A673 (cell line): ENCODE measurements at regions not wholly inside any gene's neighbourhood (a gene's known extent, or its start where the extent isn't known, plus 50 kb on each side); places are given as distances from the start of the nearest gene placed in this dataset.

ENCODE experiments used
- BruUV-seq: library from RNA; stranded (reverse); fragments of 400-500 nt; replicated peaks from 2 replicates; lab custom pipeline; 2021; lab: Mats Ljungman, UMichigan
- CTCF ChIA-PET: fragments of 300-600 bp; sonication (Branson Sonifier 250); formaldehyde crosslinking; loops from one replicate; lab custom pipeline; 2022; ENCODE audit warnings: antibody characterized with exemption; lab: Charles Lee
- POLR2A ChIA-PET: fragments of 300-600 bp; sonication (Branson Sonifier 250); formaldehyde crosslinking; loops from one replicate; lab custom pipeline; 2022; ENCODE audit warnings: antibody characterized with exemption; ENCODE audit not compliant: low non-redundant PET; lab: Charles Lee
- DNase-seq: peaks from one replicate; pipeline ENCODE4 v3.0.0-alpha.2; 2015; ENCODE audit warnings: low spot score
- H3K27ac ChIP-seq: fragments of 200-600 bp; sonication (generic); 2 replicates; pipeline ENCODE4 v1.5.1; 2016; ENCODE audit warnings: mixed run types, low read depth, mild to moderate bottlenecking, mixed read lengths, antibody characterized with exemption, low read length; ENCODE audit not compliant: poor library complexity, severe bottlenecking
- H3K27me3 ChIP-seq: fragments of 200-600 bp; sonication (generic); replicated peaks from 2 replicates; pipeline ENCODE4 v1.6.1; 2017; ENCODE audit warnings: mixed run types, low read depth, mild to moderate bottlenecking, mixed read lengths, antibody characterized with exemption, low read length; ENCODE audit not compliant: insufficient read depth, poor library complexity
- H3K36me3 ChIP-seq: fragments of 200-600 bp; sonication (generic); 2 replicates; pipeline ENCODE4 v1.6.1; 2016; ENCODE audit warnings: mixed run types, mild to moderate bottlenecking, mixed read lengths, antibody characterized with exemption, low read length; ENCODE audit not compliant: insufficient read depth, poor library complexity, severe bottlenecking
- H3K4me1 ChIP-seq: fragments of 200-600 bp; sonication (generic); 2 replicates; pipeline ENCODE4 v1.6.1; 2017; ENCODE audit warnings: mixed run types, mild to moderate bottlenecking, mixed read lengths, antibody characterized with exemption, low read length; ENCODE audit not compliant: insufficient read depth, poor library complexity, severe bottlenecking
- H3K4me3 ChIP-seq: fragments of 200-600 bp; sonication (generic); 2 replicates; pipeline ENCODE4 v1.5.1; 2016; ENCODE audit warnings: low read depth, mixed run types, mild to moderate bottlenecking, mixed read lengths, low read length; ENCODE audit not compliant: poor library complexity, severe bottlenecking
- H3K9me3 ChIP-seq: fragments of 200-600 bp; sonication (generic); 2 replicates; pipeline ENCODE4 v1.6.1; 2016; ENCODE audit warnings: mixed run types, low read depth, mild to moderate bottlenecking, mixed read lengths, antibody characterized with exemption, low read length; ENCODE audit not compliant: poor library complexity, severe bottlenecking
- EZH2 ChIP-seq: fragments of 200-600 bp; sonication (generic); IDR thresholded peaks from 2 replicates; pipeline ENCODE4 v1.6.1; 2017; ENCODE audit warnings: borderline replicate concordance, low read depth, mild to moderate bottlenecking, mixed read lengths, antibody characterized with exemption, low read length; ENCODE audit not compliant: poor library complexity, severe bottlenecking
- intact Hi-C: fragments of 100-400 bp; cut with micrococcal nuclease; formaldehyde crosslinking; loops from one replicate; pipeline ENCODE4 v1.10.0; 2022; ENCODE audit not compliant: unreplicated experiment
- TF ChIP-seq, protein P1 (sequence below): fragments of 300-800, 200-600 bp; sonication (generic); conservative IDR thresholded peaks from 2 replicates; pipeline ENCODE4 v1.5.1; 2017; ENCODE audit warnings: low read depth, mild to moderate bottlenecking, antibody characterized with exemption, low read length, moderate library complexity, mixed read lengths

DNA sequence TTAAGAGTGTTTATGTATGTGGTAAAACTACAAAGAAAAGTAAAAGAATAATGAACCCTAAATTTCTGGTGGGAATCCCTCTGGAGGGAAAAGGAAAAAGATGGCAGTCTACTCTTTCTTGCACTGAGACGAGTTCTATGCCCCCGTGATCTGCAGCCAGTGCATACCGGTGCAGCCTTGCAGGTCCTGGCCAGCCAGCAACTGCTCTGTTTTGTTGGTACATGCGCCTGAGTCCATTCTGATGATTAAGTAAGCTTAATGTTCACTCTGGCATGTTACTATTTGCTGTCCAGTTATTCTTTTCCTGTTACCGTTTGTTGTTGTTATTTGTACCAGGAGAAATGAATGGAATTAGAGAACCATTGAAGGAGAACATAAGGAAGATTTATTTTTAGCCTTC lies 95.1 kb upstream of the TMC3 start:
- no peaks in the 10 kb centered on the region for H3K36me3 ChIP-seq
- H3K9me3 ChIP-seq = no peaks in the 10 kb centered on the region
- peaks cover 36% of the 10 kb centered on the region for H3K27me3 ChIP-seq
- no peak overlapping the region for H3K4me3 ChIP-seq
- intact Hi-C loops = no loop called here
- no peak overlapping the region for H3K27ac ChIP-seq
- TF ChIP-seq, protein P1, sequence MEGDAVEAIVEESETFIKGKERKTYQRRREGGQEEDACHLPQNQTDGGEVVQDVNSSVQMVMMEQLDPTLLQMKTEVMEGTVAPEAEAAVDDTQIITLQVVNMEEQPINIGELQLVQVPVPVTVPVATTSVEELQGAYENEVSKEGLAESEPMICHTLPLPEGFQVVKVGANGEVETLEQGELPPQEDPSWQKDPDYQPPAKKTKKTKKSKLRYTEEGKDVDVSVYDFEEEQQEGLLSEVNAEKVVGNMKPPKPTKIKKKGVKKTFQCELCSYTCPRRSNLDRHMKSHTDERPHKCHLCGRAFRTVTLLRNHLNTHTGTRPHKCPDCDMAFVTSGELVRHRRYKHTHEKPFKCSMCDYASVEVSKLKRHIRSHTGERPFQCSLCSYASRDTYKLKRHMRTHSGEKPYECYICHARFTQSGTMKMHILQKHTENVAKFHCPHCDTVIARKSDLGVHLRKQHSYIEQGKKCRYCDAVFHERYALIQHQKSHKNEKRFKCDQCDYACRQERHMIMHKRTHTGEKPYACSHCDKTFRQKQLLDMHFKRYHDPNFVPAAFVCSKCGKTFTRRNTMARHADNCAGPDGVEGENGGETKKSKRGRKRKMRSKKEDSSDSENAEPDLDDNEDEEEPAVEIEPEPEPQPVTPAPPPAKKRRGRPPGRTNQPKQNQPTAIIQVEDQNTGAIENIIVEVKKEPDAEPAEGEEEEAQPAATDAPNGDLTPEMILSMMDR = no peak
- no peak for TF ChIP-seq EZH2
- POLR2A ChIA-PET = no interaction called here
- CTCF ChIA-PET = no interaction called here
- BruUV-seq = no TSS peak
- no peaks in the 10 kb centered on the region for H3K4me1 ChIP-seq
- DNase-seq = no peak

DNA sequence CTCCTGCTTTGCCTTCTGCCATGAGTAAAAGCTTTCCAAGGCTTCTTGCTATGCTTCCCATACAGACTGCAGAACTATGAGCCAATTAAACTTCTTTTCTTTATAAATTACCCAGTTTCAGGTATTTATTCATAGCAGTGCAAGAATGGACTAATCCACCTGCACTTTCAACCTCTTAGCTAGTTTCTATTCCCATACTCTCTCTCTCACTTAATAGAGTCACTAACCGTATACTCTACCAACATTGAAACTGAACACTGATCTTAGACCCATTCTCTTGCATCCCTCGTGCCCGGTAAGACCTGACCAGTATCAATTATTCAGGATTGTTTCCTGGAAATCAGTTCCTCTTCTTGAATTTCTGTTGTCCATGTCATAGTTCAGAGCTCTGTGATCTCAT lies 92.7 kb upstream of the TMC3 start:
- no peaks in the 10 kb centered on the region for H3K9me3 ChIP-seq
- intact Hi-C loops = no loop called here
- H3K4me1 ChIP-seq = no peaks in the 10 kb centered on the region
- ChIA-PET POLR2A (no interaction called here), CTCF (no interaction called here)
- H3K27ac ChIP-seq = no peak overlapping the region
- peaks cover 30% of the 10 kb centered on the region for H3K27me3 ChIP-seq
- H3K4me3 ChIP-seq = no peak overlapping the region
- DNase-seq = no peak
- no peak for TF ChIP-seq EZH2
- TF ChIP-seq, protein P1 = no peak
- H3K36me3 ChIP-seq = no peaks in the 10 kb centered on the region
- no TSS peak for BruUV-seq

DNA sequence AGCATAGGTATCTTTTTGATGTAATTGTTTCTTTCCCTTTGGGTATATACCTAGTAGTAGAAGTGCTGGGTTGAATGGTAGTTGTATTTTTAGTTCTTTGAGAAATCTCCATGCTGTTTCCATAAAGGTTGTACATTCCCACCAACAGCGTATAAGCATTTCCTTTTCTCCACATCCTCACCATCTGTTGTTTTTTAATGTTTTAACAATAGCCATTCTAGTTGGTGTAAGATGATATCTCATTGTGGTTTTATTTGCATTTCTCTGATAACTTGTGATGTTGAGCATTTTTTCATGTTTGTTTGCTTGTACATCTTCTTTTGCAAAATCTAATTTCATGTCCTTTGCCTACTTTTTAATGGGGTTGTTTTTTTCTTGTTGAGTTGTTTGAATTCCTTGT lies 80.0 kb upstream of the TMC3 start:
- H3K9me3 ChIP-seq = no peaks in the 10 kb centered on the region

More for the DNA sequence above, 80.0 kb upstream of the TMC3 start:
- Histone ChIP-seq H3K27me3 (no peaks in the 10 kb centered on the region), H3K4me3 (no peak overlapping the region), H3K27ac (no peak overlapping the region), H3K36me3 (no peaks in the 10 kb centered on the region), H3K4me1 (no peaks in the 10 kb centered on the region)
- TF ChIP-seq, protein P1 = no peak
- TF ChIP-seq EZH2 = no peak
- ChIA-PET POLR2A (no interaction called here), CTCF (no interaction called here)
- DNase-seq = no peak
- intact Hi-C loops = no loop called here
- BruUV-seq = no TSS peak
